Left colon (tissue), 2 donors: ENCODE measurements at regions not wholly inside any gene's neighbourhood (a gene's known extent, or its start where the extent isn't known, plus 50 kb on each side); places are given as distances from the start of the nearest gene placed in this dataset.
A peak's percentile ranks its signal among the peaks of the same experiment; 100 is the strongest.

ENCODE experiments used
- ATAC-seq: fragments of 200-7000 bp; cut with Tn5 transposase; one replicate; pipeline ENCODE4 v1.9.1; 2020; ENCODE audit warnings: mild to moderate bottlenecking, moderate library complexity
- DNase-seq, 2 donors: peaks; one replicate each; pipeline ENCODE4 v3.0.0-alpha.2; 2020
- intact Hi-C, 2 donors: fragments of 100-400 bp; cut with DNase I in 1 of 2; cut with micrococcal nuclease in 1 of 2; formaldehyde crosslinking; loops; one replicate each; pipeline versions ENCODE4 v1.11.2 to v1.14.0; 2022; cut with DNase I, micrococcal nuclease
- donor health status: DM: no; HTN: no; CAD: no.
- donor health status: DM: yes; HTN: yes; CAD: no.

GRCh38 chr18:39911716-39912115 lies 2043.3 kb upstream of the PIK3C3 start:
- no peak for ATAC-seq
- intact Hi-C loops: no loop called here
- no peak for DNase-seq

- intact Hi-C loops: no loop called here
- DNase-seq (no peak), ATAC-seq (no peak)
Measured at GRCh38 chr18:39909706-39910105, 2045.3 kb upstream of the PIK3C3 start.

- intact Hi-C loops: no loop called here
- ATAC-seq (no peak), DNase-seq (no peak)
Measured at GRCh38 chr18:39886136-39886535, 2068.9 kb upstream of the PIK3C3 start.

- intact Hi-C loops: no loop called here
- no peak for DNase-seq
- ATAC-seq: no peak
Measured at GRCh38 chr18:39872651-39873050, 2082.4 kb upstream of the PIK3C3 start.

- no peak for ATAC-seq
- intact Hi-C loops: no loop called here
- no peak for DNase-seq
Measured at GRCh38 chr18:39871961-39872360, 2083.1 kb upstream of the PIK3C3 start.

GRCh38 chr18:39870591-39870990 lies 2084.4 kb upstream of the PIK3C3 start:
- intact Hi-C loops: no loop called here
- ATAC-seq (no peak), DNase-seq (no peak)

GRCh38 chr18:39863916-39864315 lies 2091.1 kb upstream of the PIK3C3 start:
- intact Hi-C loops: no loop called here
- no peak for DNase-seq
- no peak for ATAC-seq

- ATAC-seq: no peak
- intact Hi-C loops: no loop called here
Measured at GRCh38 chr18:39862341-39862740, 2092.7 kb upstream of the PIK3C3 start.

GRCh38 chr18:39854291-39854690 lies 2100.7 kb upstream of the PIK3C3 start:
- ATAC-seq: no peak
- intact Hi-C loops: no loop called here
- DNase-seq: no peak

More at GRCh38 chr18:39862341-39862740, 2092.7 kb upstream of the PIK3C3 start:
- DNase-seq: no peak

- intact Hi-C loops: no loop called here
- DNase-seq (peak in 1 of 2 donors; percentile 11), ATAC-seq (no peak)
Measured at GRCh38 chr18:39846265-39846664, 2108.8 kb upstream of the PIK3C3 start.

GRCh38 chr18:39845631-39846030 lies 2109.4 kb upstream of the PIK3C3 start:
- no peak for DNase-seq
- ATAC-seq: no peak
- intact Hi-C loops: no loop called here

GRCh38 chr18:39845106-39845505 lies 2109.9 kb upstream of the PIK3C3 start:
- no peak for ATAC-seq
- DNase-seq: no peak
- intact Hi-C loops: no loop called here

- ATAC-seq (no peak), DNase-seq (no peak)
- intact Hi-C loops: no loop called here
Measured at GRCh38 chr18:39843546-39843945, 2111.5 kb upstream of the PIK3C3 start.

GRCh38 chr18:39842366-39842914 lies 2112.6 kb upstream of the PIK3C3 start:
- ATAC-seq (no peak), DNase-seq (no peak)
- intact Hi-C loops: no loop called here

- DNase-seq (peak; percentile 33 to 56), ATAC-seq (peak; percentile 99)
- intact Hi-C loops: no loop called here
Measured at GRCh38 chr18:39841482-39842365, 2113.3 kb upstream of the PIK3C3 start.

GRCh38 chr18:39840856-39841481 lies 2114.1 kb upstream of the PIK3C3 start:
- ATAC-seq (peak; percentile 30), DNase-seq (no peak)
- intact Hi-C loops: no loop called here

GRCh38 chr18:39840406-39840805 lies 2114.6 kb upstream of the PIK3C3 start:
- no peak for ATAC-seq
- no peak for DNase-seq
- intact Hi-C loops: no loop called here

- no peak for ATAC-seq
- intact Hi-C loops: no loop called here
Measured at GRCh38 chr18:39839782-39840181, 2115.3 kb upstream of the PIK3C3 start.

GRCh38 chr18:39838831-39839230 lies 2116.2 kb upstream of the PIK3C3 start:
- ATAC-seq: no peak
- DNase-seq: no peak
- intact Hi-C loops: no loop called here

More at GRCh38 chr18:39839782-39840181, 2115.3 kb upstream of the PIK3C3 start:
- DNase-seq: no peak
